ENCODE measurements at regions not wholly inside any gene's neighbourhood (a gene's known extent, or its start where the extent isn't known, plus 50 kb on each side); places are given as distances from the start of the nearest gene placed in this dataset.
"Not testable (repeated sequence)": the region's sequence is repeated elsewhere in the genome, so short reads cannot be mapped to it uniquely, and the experiment has no call there.

DNA sequence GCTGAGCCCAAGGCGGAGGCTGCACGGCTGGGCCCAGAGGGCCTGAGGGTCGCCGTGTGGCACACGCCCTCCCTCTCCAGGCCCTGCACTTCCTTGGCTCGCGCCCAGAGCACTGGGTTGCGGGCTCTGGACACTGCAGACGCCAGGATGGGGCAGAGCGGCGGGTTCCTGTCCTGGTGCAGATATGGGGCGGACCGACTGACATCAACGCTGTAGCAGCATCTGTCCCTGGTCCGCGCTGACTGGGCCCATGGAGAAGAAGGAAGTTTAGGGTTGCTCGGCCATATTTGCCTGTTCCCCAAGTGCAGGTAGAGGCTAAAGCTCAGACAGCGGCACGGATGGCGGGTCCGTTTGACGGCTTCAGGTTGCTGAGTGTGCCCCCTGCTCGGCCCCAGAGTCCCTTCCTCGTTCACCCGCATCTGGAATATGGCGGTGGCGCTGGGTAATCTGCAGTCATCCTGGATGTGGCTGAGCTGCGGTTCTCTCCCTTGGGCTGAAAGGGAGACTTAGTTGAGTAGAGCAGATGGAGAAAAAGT is 116.1 kb downstream of the OR13A1 start:
- no peak for DNase-seq

DNA sequence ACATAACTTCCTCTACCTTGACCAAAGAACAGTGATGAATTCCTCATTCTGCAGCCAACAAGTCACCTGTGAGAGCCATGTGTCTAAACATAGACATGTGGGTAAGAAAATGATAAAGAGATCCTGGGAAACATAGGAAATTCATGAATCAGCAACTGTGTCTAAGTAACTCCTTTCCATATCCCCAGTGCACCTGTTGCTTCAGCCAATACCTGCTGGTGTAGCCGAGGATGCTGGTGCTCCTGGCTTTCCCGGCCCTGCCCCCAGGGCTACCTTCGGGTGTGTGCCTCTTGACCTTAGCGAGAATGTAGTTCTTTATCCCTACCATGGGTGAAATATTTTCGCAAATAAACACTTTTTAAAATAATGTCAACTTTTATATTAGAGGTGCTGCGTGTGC is 114.1 kb downstream of the OR13A1 start:
- DNase-seq = no peak

DNA sequence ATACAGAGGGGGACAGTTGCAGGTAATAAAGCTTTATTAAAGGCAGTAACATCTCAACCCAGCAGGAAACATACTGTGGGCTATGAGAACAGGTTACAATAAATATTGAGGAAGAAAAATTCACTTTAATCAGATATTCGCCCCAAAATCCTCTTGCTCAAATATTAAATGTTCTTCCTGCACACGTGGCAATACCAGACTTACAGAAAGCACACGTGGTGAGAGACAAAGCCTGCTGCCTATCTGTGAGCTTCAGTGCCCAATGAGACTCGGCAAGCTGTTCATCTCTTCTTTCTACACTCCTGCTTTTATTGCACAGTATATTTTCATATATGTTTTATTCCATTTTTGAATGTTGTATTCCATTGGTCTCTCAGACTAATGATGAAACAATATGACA is 113.2 kb downstream of the OR13A1 start:
- DNase-seq = no peak

DNA sequence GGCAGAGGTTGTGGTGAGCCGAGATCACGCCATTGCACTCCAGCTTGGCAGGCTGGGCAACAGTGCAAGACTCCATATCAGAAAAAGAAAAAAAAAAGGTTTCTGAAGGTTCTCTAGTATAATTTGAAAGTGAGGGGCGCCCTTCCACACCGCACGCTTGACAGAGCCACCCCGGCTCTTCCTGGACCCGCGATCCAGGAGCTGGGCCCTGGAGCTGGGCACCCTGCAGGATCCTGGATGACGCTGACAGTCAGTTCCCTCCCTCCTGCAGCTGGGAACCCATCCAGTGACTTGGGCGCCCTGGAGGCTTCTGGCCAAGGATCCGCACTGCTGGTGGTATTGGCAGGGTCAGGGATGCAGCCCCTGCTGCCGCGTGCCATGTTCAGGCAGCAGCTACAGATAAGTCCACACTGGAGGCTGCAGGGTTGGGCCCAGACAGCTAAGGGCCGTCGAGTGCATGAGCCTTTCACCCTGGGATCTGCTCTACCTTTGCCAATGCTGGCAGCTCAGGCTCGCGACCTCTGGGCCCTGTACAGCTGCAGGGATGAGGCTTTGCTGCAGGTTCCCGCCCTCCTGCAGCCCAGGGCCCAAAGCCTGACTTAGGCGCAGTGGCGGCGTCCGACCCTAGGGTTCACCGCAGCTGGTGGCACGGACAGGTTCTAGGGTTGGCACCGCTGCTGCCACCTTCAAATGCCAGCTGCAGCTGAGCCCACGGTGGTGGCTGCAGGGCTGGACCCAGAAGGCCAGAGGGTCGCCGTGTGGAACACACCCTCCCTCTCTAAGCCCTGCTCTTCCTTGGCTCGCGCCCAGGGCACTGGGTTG is 110.2 kb downstream of the OR13A1 start:
- no peak for DNase-seq

DNA sequence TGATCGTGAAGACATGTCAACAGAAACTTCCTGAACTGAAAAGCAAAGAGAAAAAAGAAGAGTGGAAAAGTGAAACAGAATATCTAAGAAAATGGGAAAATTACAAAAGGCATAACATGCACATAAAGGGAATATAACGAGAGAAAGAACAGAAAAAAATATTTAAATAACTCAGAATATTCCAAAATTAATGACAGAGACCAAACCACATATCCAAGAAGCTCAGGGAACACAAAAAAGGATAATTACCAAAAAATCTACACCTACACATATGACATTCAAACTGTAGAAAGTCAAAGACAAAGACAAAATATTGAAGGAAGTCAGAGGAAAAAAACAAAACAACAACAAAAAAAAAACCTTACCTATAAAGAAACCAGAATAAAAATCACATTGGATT is 105.5 kb downstream of the OR13A1 start:
- DNase-seq = no peak

DNA sequence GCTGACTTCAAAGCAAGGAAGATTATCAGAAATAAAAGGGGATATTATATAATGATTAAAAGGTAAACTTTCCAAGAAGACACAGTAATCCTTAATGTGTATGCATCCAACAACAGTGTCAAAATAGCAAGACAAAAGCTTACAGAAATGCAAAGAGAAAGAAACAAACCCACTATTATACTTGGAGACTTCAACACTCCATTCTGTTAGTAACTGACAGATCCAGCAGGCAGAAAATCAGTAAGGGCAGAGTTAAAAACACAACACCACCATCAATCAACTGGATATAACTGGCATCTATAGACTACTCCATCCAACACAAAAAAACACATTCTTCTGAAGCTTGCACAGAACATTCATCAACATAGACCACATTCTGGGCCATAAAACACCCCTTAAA is 103.8 kb downstream of the OR13A1 start:
- no peak for DNase-seq

DNA sequence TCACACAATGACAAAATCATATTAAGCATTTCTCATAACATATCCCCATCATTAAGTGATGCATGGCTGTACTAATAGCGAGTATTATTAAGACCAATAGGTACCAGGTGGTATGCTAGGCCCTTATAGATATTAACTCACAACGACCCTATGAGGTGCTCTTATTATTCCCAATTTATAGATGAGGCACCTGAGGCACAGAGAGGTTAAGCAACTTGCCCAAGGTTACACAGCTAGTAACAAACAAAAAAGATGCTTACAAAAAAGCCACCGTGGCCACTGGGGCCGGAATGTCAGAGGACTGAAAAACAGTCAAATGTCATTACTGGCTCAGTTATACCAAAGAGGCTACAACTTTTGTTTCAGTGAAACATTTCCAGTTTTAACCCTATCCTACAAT is 96.0 kb downstream of the OR13A1 start:
- no peak for DNase-seq

DNA sequence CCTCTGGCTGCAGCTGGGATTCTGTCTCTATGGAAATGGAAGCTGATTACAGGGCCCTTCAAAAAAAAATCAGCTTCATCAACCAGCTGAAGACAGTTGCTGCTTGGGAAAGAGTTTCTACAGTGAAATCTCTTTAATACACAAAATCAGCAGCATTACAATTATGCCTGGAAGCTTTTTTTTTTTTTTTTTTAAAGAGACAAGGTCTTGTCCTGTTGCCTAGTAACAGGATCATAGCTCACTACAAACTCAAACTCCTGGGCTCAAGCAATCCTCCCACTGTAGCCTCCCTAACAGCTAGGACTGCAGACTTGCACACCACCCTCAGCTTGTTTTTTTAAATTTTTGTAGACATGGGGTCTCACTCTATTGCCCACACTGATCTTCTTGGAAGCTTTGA is 94.5 kb downstream of the OR13A1 start:
- DNase-seq = no peak

DNA sequence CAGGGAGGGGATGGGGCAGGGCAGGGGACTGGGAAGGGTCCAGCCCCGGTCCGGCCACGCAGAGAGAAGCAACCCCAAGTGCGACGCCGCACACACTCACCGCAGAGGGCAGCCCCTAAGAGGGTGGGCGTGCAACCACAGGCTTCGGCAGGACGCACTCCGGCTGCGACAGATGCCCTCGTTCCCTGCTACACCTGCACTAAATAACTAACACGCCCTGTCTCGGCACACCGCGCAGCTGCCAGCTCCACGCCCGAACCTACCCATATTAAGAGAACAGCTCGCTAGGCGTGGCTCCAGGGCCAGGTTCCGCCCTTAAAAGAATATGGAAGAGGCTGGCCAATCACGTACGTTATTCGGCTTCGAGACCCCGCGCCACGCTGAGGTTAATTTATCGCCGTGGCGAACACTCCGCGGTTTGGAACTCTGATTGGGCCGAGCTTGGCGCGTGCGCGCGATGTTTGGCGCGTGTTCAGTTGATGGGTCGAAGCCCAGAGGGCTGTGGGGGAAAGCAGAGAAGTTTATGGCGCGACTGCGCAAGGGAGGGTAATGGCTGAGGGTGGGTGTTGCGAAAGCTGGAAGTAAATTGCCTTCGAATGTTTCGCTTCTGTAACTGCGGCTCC is 91.1 kb downstream of the OR13A1 start:
- DNase-seq = no peak

DNA sequence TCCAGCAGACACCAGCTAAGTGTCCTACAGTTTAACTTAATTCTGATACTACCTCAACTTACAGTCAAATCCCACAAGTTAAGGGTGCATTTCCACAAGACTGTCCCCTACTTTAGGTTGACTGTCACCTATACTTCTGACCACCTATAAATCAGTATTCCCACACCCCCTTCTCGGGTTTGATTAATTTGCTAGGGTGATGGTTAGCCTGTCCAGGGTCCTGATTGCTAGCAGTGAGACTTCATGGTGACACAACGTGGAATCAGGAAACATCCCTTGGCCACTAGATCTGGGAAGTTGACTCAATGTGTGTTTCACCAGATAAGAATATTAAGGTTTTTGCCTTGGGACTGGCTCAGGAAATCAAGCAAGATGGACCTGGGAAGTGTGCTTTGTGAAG is 88.4 kb downstream of the OR13A1 start:
- DNase-seq = no peak

DNA sequence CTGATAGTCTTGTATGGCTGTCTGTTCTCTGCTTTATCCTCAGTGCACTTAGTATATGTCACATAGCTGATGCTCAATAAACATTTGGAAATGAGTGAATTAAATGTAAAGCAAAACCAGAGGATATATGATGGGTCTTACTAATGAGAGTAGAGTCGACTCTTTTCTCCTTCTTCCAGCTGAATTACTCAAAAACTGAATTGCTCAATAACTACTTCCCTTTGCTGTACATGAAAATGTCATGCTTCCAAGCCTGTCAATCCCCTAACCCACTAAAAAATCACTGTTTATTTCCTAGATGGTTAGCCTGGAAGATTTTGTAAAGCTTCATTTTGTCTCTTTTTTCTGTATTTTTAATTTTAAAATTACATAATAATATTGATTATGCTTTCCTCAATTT is 88.0 kb downstream of the OR13A1 start:
- no peak for DNase-seq

DNA sequence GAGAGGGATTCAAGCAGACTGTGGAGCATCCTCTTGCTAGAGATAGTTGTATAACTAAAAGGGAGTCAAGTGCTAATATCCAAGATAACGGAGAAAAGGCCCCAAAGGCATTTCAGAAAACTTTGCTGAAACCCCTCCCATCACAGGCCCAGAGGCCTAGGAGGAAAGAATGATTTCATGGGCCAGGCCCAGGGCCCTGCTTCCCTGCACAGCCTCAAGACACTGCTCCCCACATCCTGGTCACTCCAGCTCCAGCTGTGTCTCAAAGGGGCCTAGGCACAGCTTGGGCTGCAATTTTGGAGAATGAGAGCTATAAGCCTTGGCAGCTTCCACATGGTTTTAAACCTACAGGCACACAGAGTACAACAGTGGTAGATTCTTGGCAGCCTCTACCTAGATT is 85.6 kb downstream of the OR13A1 start:
- no peak for DNase-seq

DNA sequence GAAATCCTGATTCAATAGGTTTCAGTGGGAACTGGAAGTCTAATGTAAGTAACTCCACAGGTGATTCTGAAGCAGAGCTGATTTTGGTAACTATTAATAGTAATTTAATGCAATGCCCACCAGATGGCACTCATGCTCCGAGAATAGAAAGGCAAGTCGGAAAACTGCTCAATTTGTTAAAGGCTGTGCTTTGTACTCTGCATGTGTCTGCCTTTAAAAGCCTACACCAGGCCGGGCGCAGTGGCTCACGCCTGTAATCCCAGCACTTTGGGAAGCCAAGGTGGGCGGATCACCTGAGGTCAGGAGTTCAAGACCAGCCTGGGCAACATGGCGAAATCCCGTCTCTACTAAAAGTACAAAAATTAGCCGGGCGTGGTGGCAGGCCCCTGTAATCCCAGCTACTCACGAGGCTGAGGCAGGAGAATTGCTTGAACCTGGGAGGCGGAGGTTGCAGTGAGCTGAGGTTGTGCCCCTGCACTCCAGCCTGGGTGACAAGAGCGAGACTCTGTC is 80.1 kb downstream of the OR13A1 start:
- DNase-seq = peak in 3 of 4 experiments; percentile 7 to 37 (median 11)

DNA sequence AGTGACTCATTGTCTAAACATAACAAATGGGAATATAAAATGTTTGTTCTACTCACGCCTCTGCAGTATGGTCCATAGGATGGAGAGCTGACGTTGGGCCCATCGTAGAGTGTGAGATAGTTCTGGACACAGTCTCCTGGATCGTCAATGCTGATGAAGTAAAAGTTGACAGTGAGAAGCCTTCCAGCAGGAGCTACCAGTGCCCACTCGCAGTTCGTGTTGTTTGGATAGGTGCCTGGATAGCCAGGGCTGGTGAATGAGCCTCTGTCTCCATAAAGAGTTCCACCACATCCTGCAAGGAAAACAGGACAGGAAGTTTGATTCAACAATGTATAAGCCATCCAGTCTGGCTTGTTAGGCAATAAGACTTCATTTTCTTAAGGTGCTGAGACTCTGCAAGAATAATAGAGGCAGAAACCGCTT is 79.6 kb downstream of the OR13A1 start:
- DNase-seq = no peak

DNA sequence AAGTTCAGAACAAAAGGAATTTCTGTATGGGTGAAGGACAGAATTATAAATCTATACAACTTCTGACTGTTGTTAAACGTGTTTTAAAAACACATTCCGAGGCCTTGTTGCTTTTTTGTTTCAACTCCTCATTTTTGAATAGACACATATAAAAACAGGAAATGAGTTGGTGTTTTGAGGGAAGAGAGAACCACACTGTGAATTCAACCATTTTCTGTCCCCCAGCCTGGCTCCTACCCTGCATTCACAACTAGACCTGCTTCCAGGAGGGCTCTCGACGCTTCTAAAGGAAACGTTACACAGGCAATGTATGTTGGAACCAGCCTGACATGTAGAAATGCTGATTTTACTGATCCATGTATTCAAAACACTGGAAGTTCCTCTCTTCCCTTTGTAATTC is 76.5 kb downstream of the OR13A1 start:
- no peak for DNase-seq

DNA sequence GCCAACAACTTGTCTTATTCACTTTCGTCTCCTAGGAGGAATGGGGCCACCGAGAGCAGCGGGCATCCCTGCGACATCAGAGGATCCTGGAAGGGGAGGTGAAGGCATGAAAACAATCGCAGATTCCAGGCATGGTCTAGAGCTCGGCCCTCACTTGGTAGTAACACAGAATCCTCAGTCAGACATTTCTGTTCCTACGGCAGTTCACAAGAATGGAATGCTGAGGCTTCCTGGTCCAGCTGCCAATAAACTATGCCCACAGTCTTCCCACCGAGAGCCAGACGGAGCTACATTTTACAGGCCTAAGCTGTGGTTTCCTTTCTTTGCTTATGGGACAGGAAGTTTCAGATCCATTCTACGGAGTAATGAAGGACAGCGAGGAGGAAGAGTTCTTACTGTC is 75.8 kb downstream of the OR13A1 start:
- DNase-seq = no peak

DNA sequence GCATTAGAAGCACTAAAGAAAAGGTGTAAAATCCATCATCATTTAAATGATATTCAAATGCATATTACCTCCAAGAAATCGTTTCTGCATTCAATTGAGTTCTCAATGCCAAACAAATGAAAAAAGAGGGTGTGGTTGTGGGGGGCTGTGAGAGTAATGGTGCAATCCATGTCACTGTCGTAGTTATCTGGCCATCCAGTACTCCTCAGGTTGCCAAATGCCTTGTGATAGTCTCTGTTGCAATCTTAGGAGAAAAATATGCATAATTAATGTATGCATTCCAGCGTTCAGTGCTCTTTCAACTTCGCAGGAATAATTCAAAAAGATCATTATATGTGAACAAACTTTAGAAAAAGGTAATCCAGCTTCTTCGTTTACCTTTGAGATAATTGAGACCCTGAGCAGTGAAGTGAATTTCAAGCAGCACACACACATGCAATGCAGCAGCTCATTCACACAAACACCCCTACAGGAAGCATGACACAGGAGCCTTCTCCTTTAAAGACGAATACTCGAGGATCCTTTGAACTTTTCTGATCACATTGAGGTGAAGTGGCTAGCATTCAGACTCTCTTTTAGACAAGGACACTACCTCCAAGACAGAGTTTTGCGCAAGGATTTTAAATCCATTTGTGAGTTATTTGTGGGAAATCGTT is 73.4 kb downstream of the OR13A1 start:
- no peak for DNase-seq

DNA sequence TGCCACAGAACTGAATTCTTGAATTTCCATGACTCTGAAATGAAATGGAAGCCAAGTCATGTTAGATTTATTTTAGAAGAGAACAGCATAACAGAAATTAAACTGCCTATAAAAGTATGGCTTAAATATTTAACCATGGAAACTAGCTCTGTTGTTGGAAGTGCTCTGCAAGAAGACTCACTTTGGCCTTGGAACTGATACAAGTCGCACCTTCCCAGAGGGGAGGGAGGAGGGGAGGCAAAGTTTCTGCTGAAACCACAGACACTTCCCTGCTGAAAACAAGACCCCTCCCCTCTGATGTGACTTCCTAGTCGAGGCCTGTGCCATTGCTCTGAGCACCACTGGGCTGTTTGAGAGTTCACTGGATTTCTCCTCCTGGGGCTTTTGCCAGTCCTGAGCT is 72.1 kb downstream of the OR13A1 start:
- no peak for DNase-seq

DNA sequence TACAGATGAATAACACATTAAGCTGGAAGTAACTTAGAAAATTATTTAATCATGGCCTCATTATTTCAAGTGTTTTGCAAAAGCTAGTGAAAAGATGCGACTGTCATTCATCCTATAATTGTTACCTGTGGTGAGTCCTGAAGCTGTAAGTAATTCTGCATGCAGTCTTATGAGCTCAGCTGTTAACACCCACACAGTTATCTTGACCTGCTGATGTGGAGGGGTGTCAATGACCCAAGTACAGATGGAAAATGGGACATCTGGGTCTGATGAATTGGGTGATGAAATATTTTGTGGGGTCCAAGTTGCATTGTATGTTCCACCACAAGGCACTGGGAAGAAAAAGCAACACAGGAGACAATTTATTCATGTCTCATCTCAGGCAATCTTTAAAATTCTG is 68.9 kb downstream of the OR13A1 start:
- no peak for DNase-seq

DNA sequence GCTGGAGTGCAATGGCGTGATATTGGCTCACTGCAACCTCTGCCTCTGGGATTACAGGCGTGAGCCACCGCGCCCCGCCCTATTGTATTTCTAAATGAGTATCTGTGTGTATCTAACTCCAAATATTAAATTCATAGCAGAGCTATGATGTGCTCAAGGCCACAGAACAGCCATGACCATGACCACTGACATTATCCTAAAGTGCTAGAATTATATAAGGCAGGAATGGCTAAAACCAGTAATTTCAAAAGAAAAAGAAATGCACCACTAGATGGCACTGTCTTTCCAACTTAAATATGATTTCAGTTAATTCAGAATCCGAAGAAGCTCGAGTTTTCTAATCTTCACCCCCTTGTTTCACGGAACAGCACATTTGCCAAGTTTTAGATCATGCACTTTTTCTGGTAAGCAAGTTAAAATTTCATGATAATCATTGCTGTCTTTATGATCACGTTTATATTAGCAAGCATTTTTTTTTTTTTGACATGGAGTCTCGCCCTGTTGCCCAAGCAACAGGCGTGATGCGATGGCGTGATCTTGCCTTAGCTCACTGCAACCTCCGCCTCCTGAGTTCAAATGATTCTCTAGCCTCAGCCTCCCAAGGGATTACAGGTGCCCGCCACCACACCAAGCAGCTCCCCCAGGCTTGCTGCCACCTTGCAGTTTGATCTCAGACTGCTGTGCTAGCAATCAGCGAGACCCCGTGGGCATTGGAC is 65.3 kb downstream of the OR13A1 start:
- no peak for DNase-seq

DNA sequence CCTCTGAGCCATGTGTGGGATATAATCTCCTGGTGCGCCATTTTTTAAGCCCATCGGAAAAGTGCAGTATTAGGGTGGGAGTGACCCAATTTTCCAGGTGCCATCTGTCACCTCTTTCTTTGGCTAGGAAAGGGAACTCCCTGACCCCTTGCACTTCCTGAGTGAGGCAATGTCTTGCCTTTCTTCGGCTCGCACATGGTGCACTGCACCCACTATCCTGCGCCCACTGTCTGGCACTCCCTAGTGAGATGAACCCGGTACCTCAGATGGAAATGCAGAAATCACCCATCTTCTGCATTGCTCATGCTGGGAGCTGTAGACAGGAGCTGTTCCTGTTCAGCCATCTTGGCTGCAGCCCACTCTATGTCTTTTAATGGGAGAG is 64.7 kb downstream of the OR13A1 start:
- DNase-seq = not testable (repeated sequence)
